HG02623 (cell line): ENCODE measurements at regions not wholly inside any gene's neighbourhood (a gene's known extent, or its start where the extent isn't known, plus 50 kb on each side); places are given as distances from the start of the nearest gene placed in this dataset.

Experiments
- ATAC-seq: cut with Tn5 transposase; IDR thresholded peaks from one replicate; pipeline ENCODE4 v1.9.1; 2021; ENCODE audit warnings: moderate library complexity; ENCODE audit not compliant: unreplicated experiment

DNA sequence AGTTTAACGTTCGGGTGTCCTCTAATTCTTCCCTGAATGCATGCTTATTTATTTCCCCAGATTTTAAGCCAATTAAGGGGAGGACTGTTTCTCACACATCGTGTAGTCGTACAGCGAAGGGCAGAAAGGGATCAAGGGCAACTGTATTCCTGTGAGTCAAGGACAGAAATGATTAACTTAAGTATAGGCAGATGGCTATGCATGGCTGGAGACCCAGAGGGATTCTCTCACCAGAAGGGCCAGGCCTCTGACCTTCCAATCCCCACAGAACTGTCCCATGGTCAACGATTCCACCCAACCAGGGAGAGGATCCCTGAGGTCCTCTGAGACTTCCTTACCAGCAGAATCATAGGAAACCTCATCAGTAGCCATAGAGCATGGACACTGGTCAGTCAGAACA, 161.8 kb upstream of the MAP1B start:
- ATAC-seq: no peak

DNA sequence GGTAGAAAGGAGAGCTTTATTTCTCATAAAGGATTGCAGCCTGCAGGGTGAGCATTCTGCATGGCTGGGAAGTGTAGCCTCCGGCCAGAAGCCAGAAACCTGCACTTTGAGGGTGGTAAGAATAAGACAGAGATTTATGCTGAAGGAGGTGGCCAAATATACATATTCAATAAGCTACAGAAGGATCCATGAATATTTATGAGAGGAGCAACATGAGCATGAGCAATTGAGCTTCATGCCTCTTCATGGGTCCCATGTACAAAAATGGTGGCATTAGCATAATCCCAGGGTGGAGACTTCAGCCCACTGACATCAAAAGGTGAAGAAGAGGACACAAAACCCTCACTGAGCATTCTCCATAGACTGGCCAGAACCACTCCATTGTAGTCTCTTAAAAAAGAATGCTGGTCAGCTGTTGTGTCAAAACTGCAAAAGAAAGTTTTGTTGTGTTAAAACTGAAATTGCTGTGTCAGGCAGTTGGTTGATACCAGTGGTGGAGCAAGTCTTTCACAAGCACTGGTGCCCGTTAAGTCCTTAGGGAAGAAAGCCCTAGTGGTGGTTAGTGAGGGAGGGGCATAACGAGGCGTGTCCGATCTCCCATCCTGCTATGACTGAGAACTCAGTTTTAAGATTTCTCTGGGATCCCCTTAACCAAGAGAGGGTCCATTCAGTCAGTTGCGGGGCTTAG, 160.8 kb upstream of the MAP1B start:
- ATAC-seq: no peak

- ATAC-seq: no peak
These were observed 159.1 kb upstream of the MAP1B start for GRCh38 chr5:71948206-71948605.

DNA sequence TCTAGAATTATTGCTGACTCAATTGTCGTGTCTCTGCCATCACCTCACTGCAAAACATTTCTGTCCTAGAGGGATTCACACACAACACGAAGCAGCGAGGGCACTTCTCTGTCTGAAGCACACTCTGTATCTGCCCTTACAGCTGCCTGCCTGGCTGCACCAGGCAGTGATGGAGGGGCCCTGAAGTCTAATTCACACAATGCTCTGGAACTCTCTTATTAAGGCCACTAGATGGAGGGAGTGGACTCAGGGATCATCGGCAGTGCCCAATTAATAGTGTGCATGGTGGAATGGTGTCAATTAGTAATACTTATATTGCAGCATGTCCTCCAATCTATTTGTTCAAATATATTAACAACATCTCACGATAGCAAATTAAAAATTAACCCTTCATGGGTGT, 157.5 kb upstream of the MAP1B start:
- ATAC-seq: no peak

DNA sequence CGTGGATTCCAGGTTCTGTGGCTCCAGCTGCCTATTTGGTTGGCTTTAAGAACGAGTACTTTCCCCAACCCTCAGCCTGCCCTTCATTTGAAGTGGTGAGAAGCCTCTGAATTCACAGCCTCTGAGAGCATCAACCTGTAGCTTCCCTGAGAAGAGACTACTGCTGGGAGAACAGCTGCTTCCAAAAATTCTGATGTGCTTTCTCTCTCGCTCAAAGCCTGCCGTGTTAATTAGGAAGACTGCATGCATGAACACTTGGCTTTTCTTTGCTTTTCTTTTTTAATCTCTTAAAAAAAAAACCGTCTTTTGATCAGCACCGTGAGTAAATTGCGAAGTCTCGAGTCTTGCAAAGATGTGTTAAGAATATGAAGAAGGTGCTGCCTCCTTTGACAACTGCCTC, 153.4 kb upstream of the MAP1B start:
- ATAC-seq: no peak

GRCh38 chr5:71954329-71954728, 152.9 kb upstream of the MAP1B start:
- no peak for ATAC-seq

GRCh38 chr5:71955723-71956122, 151.6 kb upstream of the MAP1B start:
- no peak for ATAC-seq

GRCh38 chr5:71957292-71957898, 149.9 kb upstream of the MAP1B start:
- no peak for ATAC-seq

GRCh38 chr5:71960195-71960594, 147.1 kb upstream of the MAP1B start:
- ATAC-seq: no peak

DNA sequence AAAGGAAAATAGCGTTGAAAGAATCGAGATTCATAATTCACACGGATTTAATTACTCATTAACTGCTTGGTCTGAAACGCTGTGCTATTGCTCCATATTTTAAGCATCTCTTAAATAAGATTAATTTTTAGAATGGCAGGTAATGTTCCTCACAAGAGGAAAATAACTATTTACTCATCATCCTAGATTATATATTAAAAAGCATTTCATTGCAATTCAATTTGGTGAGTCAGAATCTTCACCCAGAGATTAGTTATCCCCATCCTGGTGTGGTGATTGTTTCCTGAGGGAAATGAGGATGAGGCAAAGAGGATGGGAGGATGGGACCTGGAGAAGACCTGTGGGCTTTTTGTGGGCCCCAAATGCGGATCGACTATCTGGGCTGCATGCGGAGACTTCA, 145.5 kb upstream of the MAP1B start:
- ATAC-seq: no peak

- ATAC-seq: no peak
These were observed 137.8 kb upstream of the MAP1B start for GRCh38 chr5:71969460-71969859.

GRCh38 chr5:71971862-71972261, 135.4 kb upstream of the MAP1B start:
- ATAC-seq: no peak

GRCh38 chr5:71972777-71973473, 134.3 kb upstream of the MAP1B start:
- ATAC-seq: no peak

- ATAC-seq: no peak
These were observed 133.7 kb upstream of the MAP1B start for GRCh38 chr5:71973563-71973962.

GRCh38 chr5:71974165-71974564, 133.1 kb upstream of the MAP1B start:
- ATAC-seq: no peak

DNA sequence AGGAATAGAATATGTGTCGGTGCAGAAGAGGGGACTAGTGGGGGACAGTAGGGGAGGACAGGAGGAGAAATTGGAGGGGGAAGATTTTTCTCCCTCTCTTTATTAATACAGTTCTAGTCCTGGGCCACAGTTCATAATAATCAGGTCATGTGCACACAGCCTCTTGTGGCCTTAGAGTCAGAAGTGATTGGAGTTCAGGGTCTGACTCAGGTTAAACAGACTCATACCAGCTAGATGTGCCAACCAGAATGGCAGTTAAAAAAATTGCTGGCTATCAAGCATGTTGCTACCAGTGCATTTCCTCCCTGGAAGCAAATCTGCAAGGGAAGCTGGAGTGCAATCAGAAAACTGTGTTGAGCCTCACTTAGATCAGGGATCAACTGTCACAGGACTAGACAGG, 132.7 kb upstream of the MAP1B start:
- no peak for ATAC-seq

DNA sequence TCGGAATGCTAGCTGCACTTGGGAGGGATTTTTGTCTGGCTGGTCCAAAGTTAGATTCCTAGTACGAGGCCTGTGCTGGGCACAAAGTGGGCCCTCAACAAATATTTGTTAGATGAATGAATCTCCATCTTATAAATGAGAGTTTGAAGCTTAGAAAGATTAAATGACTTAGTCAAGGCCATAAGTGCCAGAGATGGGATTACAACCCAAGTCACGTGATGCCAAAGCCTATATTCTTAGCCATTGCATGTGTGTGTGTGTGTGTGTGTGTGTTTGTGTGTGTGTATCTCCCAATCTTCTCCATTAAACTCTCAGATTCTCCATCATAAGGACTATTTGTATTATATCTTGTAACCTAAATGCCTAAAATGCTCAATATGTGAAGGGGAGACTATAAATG, 130.8 kb upstream of the MAP1B start:
- ATAC-seq: no peak

- no peak for ATAC-seq
These were observed 130.0 kb upstream of the MAP1B start for GRCh38 chr5:71977311-71977710.

DNA sequence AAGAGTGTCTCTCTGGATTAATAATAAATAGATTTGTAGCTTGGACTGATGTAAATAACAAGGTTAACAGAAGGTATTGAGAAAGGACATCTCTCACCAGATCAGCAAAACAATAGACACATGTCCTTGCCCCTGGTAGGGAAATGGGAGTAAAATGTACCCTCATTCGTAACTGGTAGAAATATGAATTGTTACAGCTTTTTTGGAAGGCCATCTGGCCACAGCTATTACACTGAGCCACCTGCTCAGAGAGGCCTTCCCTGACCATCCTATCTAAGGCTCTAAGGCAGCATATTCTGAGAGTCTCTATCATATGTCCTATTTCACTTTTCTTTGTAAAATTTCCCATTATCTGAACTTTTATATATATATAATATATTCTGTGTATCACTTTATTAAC, 129.1 kb upstream of the MAP1B start:
- no peak for ATAC-seq

- no peak for ATAC-seq
These were observed 124.4 kb upstream of the MAP1B start for GRCh38 chr5:71982717-71983395.

DNA sequence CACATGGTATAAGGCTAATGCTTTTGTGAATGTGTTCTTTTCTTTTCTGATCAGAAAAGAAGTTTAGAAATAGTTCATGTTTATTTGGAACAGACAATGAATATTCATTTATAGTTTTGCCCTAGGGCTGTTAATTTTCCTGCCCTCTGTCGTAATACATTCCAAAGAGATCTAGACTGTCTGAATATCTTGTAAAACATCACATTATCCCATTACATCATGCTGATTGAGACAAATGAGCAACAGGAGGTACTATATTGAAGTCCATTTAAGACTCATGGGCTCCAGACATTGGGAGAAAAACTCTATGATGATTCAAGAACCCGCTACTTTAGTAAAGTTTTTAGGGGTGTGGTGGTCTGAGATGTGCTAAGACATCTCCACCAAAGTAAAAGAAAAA, 121.2 kb upstream of the MAP1B start:
- no peak for ATAC-seq

GRCh38 chr5:71988808-71989207, 118.5 kb upstream of the MAP1B start:
- no peak for ATAC-seq
